ENCODE measurements at regions not wholly inside any gene's neighbourhood (a gene's known extent, or its start where the extent isn't known, plus 50 kb on each side); places are given as distances from the start of the nearest gene placed in this dataset.

DNA sequence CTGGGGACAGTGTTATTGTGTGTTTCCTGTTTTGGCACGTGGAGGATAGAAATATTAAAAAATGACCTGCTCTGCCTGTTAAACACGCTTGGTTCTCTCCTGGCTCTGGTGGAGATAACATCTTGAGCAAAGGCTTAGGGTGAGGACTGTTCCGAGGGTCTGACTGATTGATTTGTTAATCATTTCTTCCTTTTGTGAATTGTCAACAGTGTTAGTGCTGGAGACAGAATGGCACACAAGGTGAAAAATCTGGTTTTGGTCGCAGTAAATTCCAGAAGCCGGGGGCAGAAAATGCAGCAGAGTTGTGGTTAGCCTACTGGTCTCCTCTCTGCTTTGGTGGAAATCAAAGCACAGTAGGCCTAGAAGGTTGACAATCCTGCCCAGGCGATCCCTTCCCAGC lies 163.6 kb downstream of the FGF9 start:
- TF ChIP-seq CTCF (IDR thresholded peaks at IDR 0.05), result no peak
- no peak for TF ChIP-seq POLR2A (IDR thresholded peaks at IDR 0.05)

Data from testis (tissue), 2 donors.